HepG2 (cell line): ENCODE measurements at regions not wholly inside any gene's neighbourhood (a gene's known extent, or its start where the extent isn't known, plus 50 kb on each side); places are given as distances from the start of the nearest gene placed in this dataset.

Experiments used
- BRD4 ChIP-seq: sonication (generic); formaldehyde crosslinking; IDR thresholded peaks from 2 replicates; pipeline ENCODE4 v1.4.0; 2020; ENCODE audit warnings: missing genetic modification reagents
- EHMT2 ChIP-seq: fragments of 200-600 bp; sonication (generic); IDR thresholded peaks from 2 replicates; pipeline ENCODE4 v1.7.0; 2017; ENCODE audit warnings: antibody characterized with exemption, low read depth, low read length, borderline replicate concordance
- FOXJ3 ChIP-seq: sonication (generic); formaldehyde crosslinking; IDR thresholded peaks from 2 replicates; pipeline ENCODE4 v1.4.0; 2020; ENCODE audit warnings: missing genetic modification reagents, mild to moderate bottlenecking, borderline replicate concordance
- GATAD2A ChIP-seq: IDR thresholded peaks from 2 replicates; pipeline ENCODE4 v1.6.1; 2016
- HNRNPK ChIP-seq: fragments of 200-400 bp; formaldehyde crosslinking; IDR thresholded peaks from 2 replicates; pipeline ENCODE4 v1.6.1; 2018; ENCODE audit warnings: low read length, low read depth, moderate library complexity, mild to moderate bottlenecking; ENCODE audit not compliant: poor library complexity, severe bottlenecking
- HOXA3 ChIP-seq: sonication (generic); formaldehyde crosslinking; IDR thresholded peaks from 2 replicates; pipeline ENCODE4 v1.5.0; 2020; ENCODE audit warnings: missing genetic modification reagents
- IRF2 ChIP-seq: IDR thresholded peaks from 2 replicates; pipeline ENCODE4 v1.6.1; 2018; ENCODE audit warnings: missing genetic modification reagents, missing compliant biosample characterization
- NFYB ChIP-seq: sonication (generic); formaldehyde crosslinking; IDR thresholded peaks from 2 replicates; pipeline ENCODE4 v1.4.0; 2020; ENCODE audit warnings: missing genetic modification reagents
- NRL ChIP-seq: sonication (generic); formaldehyde crosslinking; IDR thresholded peaks from 2 replicates; pipeline ENCODE4 v1.5.0; 2020; ENCODE audit warnings: missing genetic modification reagents, mild to moderate bottlenecking, moderate library complexity, borderline replicate concordance
- POGZ ChIP-seq: sonication (generic); formaldehyde crosslinking; IDR thresholded peaks from 2 replicates; pipeline ENCODE4 v1.4.0; 2020; ENCODE audit warnings: mild to moderate bottlenecking, missing genetic modification reagents
- SAP130 ChIP-seq: IDR thresholded peaks from 2 replicates; pipeline ENCODE4 v1.6.1; 2016; ENCODE audit warnings: low read depth
- TCF7L2 ChIP-seq: IDR thresholded peaks from 2 replicates; pipeline ENCODE4 v1.6.1; 2011; ENCODE audit warnings: mild to moderate bottlenecking, low read depth, low read length, moderate library complexity
- TP53 ChIP-seq: sonication (generic); formaldehyde crosslinking; conservative IDR thresholded peaks from 2 replicates; pipeline ENCODE4 v1.4.0; 2020; ENCODE audit warnings: missing genetic modification reagents
- ZFP37 ChIP-seq: sonication (generic); formaldehyde crosslinking; IDR thresholded peaks from 2 replicates; pipeline ENCODE4 v1.4.0; 2020; ENCODE audit warnings: missing genetic modification reagents, borderline replicate concordance
- ZNF264 ChIP-seq: sonication (generic); formaldehyde crosslinking; IDR thresholded peaks from 2 replicates; pipeline ENCODE4 v1.4.0; 2020; ENCODE audit warnings: missing genetic modification reagents
- ZNF644 ChIP-seq: IDR thresholded peaks from 2 replicates; pipeline ENCODE4 v1.6.1; 2016; ENCODE audit warnings: low read depth
- ZNF772 ChIP-seq: sonication (generic); formaldehyde crosslinking; IDR thresholded peaks from 2 replicates; pipeline ENCODE4 v1.5.0; 2020; ENCODE audit warnings: mild to moderate bottlenecking, missing genetic modification reagents
- ZNF780A ChIP-seq: sonication (generic); formaldehyde crosslinking; IDR thresholded peaks from 2 replicates; pipeline ENCODE4 v1.8.0; 2022; ENCODE audit warnings: mild to moderate bottlenecking, missing genetic modification reagents, moderate library complexity
- TF ChIP-seq, protein P1 (sequence below): IDR thresholded peaks from 2 replicates; pipeline ENCODE4 v1.6.1; 2018; ENCODE audit warnings: missing genetic modification reagents, mild to moderate bottlenecking, missing compliant biosample characterization
- TF ChIP-seq, protein P2 (sequence below): IDR thresholded peaks from 2 replicates; pipeline ENCODE4 v1.6.1; 2012; ENCODE audit warnings: inconsistent platforms
- TF ChIP-seq, protein P3 (sequence below): sonication (generic); formaldehyde crosslinking; IDR thresholded peaks from 2 replicates; pipeline ENCODE4 v1.4.0; 2020; ENCODE audit warnings: missing genetic modification reagents
- TF ChIP-seq, protein P4 (sequence below): sonication (generic); formaldehyde crosslinking; IDR thresholded peaks from 2 replicates; pipeline ENCODE4 v1.4.0; 2020; ENCODE audit warnings: low read depth, missing genetic modification reagents
- TF ChIP-seq, protein P5 (sequence below): sonication (generic); formaldehyde crosslinking; conservative IDR thresholded peaks from 2 replicates; pipeline ENCODE4 v1.8.0; 2022; ENCODE audit warnings: low read depth, missing genetic modification reagents

DNA sequence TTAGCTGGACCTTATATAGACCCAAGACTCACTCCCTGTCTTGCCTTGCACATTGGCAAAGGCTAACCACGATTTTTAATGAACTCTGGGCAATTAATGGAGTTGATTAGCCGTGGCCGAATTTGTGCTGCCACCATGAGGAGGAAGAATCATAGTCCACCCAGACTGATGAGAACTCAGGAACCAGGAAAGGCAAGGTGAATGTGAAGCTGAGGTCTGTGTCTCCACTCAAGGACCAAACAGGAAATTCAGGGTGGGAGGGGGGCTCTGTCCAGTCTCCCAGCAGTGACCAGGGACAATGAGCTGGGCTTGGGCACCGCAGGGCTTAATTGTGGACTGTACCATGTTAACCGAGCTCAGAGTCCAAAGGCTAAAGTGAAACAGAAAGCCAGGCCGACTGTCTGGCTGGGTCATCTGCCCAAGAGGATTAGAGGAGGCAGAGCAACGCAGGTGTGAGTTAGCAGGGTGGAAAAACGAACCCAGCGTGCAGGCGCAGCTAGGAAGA, 127.0 kb upstream of the JCAD start (continued):
- TF ChIP-seq, protein P1, sequence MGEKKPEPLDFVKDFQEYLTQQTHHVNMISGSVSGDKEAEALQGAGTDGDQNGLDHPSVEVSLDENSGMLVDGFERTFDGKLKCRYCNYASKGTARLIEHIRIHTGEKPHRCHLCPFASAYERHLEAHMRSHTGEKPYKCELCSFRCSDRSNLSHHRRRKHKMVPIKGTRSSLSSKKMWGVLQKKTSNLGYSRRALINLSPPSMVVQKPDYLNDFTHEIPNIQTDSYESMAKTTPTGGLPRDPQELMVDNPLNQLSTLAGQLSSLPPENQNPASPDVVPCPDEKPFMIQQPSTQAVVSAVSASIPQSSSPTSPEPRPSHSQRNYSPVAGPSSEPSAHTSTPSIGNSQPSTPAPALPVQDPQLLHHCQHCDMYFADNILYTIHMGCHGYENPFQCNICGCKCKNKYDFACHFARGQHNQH: peak; percentile 67; the same call in 1 of the 2 replicates
- TF ChIP-seq SAP130 (CRISPR knock-in tag) (0 out of 2 replicates have a peak, but pooled peaks have one; percentile 26), ZNF264 (CRISPR knock-in tag) (peak; percentile 69; the same call in 1 of the 2 replicates), EHMT2 (0 out of 2 replicates have a peak, but pooled peaks have one; percentile 45), NRL (CRISPR knock-in tag) (0 out of 2 replicates have a peak, but pooled peaks have one; percentile 22), POGZ (CRISPR knock-in tag) (peak; percentile 70), ZNF780A (no peak), FOXJ3 (CRISPR knock-in tag) (no peak; the same call in 1 of the 2 replicates), HOXA3 (CRISPR knock-in tag) (0 out of 2 replicates have a peak, but pooled peaks have one; percentile 16), TCF7L2 (no peak), ZNF772 (no peak), NFYB (CRISPR knock-in tag) (no peak), GATAD2A (CRISPR knock-in tag) (peak; percentile 22; the same call in 1 of the 2 replicates), TP53 (no peak), BRD4 (CRISPR knock-in tag) (0 out of 2 replicates have a peak, but pooled peaks have one; percentile 40), ZFP37 (CRISPR knock-in tag) (no peak), HNRNPK (no peak), ZNF644 (CRISPR knock-in tag) (peak; percentile 64), IRF2 (peak; percentile 97)
- TF ChIP-seq, protein P2, sequence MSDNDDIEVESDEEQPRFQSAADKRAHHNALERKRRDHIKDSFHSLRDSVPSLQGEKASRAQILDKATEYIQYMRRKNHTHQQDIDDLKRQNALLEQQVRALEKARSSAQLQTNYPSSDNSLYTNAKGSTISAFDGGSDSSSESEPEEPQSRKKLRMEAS: 0 out of 2 replicates have a peak, but pooled peaks have one; percentile 18
- TF ChIP-seq, protein P3, sequence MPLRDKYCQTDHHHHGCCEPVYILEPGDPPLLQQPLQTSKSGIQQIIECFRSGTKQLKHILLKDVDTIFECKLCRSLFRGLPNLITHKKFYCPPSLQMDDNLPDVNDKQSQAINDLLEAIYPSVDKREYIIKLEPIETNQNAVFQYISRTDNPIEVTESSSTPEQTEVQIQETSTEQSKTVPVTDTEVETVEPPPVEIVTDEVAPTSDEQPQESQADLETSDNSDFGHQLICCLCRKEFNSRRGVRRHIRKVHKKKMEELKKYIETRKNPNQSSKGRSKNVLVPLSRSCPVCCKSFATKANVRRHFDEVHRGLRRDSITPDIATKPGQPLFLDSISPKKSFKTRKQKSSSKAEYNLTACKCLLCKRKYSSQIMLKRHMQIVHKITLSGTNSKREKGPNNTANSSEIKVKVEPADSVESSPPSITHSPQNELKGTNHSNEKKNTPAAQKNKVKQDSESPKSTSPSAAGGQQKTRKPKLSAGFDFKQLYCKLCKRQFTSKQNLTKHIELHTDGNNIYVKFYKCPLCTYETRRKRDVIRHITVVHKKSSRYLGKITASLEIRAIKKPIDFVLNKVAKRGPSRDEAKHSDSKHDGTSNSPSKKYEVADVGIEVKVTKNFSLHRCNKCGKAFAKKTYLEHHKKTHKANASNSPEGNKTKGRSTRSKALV (CRISPR knock-in tag): 0 out of 2 replicates have a peak, but pooled peaks have one; percentile 55
- TF ChIP-seq, protein P4, sequence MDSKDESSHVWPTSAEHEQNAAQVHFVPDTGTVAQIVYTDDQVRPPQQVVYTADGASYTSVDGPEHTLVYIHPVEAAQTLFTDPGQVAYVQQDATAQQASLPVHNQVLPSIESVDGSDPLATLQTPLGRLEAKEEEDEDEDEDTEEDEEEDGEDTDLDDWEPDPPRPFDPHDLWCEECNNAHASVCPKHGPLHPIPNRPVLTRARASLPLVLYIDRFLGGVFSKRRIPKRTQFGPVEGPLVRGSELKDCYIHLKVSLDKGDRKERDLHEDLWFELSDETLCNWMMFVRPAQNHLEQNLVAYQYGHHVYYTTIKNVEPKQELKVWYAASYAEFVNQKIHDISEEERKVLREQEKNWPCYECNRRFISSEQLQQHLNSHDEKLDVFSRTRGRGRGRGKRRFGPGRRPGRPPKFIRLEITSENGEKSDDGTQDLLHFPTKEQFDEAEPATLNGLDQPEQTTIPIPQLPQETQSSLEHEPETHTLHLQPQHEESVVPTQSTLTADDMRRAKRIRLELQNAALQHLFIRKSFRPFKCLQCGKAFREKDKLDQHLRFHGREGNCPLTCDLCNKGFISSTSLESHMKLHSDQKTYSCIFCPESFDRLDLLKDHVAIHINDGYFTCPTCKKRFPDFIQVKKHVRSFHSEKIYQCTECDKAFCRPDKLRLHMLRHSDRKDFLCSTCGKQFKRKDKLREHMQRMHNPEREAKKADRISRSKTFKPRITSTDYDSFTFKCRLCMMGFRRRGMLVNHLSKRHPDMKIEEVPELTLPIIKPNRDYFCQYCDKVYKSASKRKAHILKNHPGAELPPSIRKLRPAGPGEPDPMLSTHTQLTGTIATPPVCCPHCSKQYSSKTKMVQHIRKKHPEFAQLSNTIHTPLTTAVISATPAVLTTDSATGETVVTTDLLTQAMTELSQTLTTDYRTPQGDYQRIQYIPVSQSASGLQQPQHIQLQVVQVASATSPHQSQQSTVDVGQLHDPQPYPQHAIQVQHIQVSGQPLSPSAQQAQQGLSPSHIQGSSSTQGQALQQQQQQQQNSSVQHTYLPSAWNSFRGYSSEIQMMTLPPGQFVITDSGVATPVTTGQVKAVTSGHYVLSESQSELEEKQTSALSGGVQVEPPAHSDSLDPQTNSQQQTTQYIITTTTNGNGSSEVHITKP (CRISPR knock-in tag): peak; percentile 95
- TF ChIP-seq, protein P5, sequence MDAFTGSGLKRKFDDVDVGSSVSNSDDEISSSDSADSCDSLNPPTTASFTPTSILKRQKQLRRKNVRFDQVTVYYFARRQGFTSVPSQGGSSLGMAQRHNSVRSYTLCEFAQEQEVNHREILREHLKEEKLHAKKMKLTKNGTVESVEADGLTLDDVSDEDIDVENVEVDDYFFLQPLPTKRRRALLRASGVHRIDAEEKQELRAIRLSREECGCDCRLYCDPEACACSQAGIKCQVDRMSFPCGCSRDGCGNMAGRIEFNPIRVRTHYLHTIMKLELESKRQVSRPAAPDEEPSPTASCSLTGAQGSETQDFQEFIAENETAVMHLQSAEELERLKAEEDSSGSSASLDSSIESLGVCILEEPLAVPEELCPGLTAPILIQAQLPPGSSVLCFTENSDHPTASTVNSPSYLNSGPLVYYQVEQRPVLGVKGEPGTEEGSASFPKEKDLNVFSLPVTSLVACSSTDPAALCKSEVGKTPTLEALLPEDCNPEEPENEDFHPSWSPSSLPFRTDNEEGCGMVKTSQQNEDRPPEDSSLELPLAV: no peak
